Astrocyte of the spinal cord (primary cell): ENCODE measurements at regions not wholly inside any gene's neighbourhood (a gene's known extent, or its start where the extent isn't known, plus 50 kb on each side); places are given as distances from the start of the nearest gene placed in this dataset.

ENCODE experiments used
- DNase-seq: peaks from one replicate; pipeline ENCODE4 v3.0.0; 2011; ENCODE audit warnings: low read depth, low spot score
- H3K4me3 ChIP-seq: 2 replicates; pipeline ENCODE4 v1.5.1; 2011; ENCODE audit warnings: low read depth, mild to moderate bottlenecking, low read length, moderate library complexity
- CTCF ChIP-seq: IDR thresholded peaks from 2 replicates; pipeline ENCODE4 v1.5.1; 2012; ENCODE audit warnings: low read depth, mild to moderate bottlenecking, low read length, inconsistent platforms
- in situ Hi-C: cut with HindIII; loops from 2 replicates; pipeline ENCODE4 v1.10.0; 2017; ENCODE audit warnings: low sequenced_read_pairs

- in situ Hi-C loops = no loop called here
- no peak overlapping the region for H3K4me3 ChIP-seq
- TF ChIP-seq CTCF = no peak
- no peak for DNase-seq
These were observed 468.0 kb downstream of the HTR7 start for GRCh38 chr10:90389876-90390275.

GRCh38 chr10:90394311-90394710 lies 463.5 kb downstream of the HTR7 start:
- in situ Hi-C loops = no loop called here
- TF ChIP-seq CTCF = no peak
- H3K4me3 ChIP-seq = no peak overlapping the region
- no peak for DNase-seq

- in situ Hi-C loops = no loop called here
- no peak overlapping the region for H3K4me3 ChIP-seq
- DNase-seq = no peak
- TF ChIP-seq CTCF = no peak
These were observed 461.1 kb downstream of the HTR7 start for GRCh38 chr10:90396721-90397120.

- H3K4me3 ChIP-seq = no peak overlapping the region
- in situ Hi-C loops = no loop called here
- no peak for TF ChIP-seq CTCF
- peak; percentile 41 for DNase-seq
These were observed 459.3 kb downstream of the HTR7 start for GRCh38 chr10:90398566-90398965.

GRCh38 chr10:90399782-90400181 lies 458.1 kb downstream of the HTR7 start:
- H3K4me3 ChIP-seq = no peak overlapping the region
- no peak for TF ChIP-seq CTCF
- DNase-seq = no peak
- in situ Hi-C loops = no loop called here

GRCh38 chr10:90403211-90404000 lies 454.4 kb downstream of the HTR7 start:
- in situ Hi-C loops = no loop called here
- TF ChIP-seq CTCF = no peak
- H3K4me3 ChIP-seq = no peak overlapping the region
- DNase-seq = no peak
